Right lobe of liver (tissue), 6 donors: ENCODE measurements at regions not wholly inside any gene's neighbourhood (a gene's known extent, or its start where the extent isn't known, plus 50 kb on each side); places are given as distances from the start of the nearest gene placed in this dataset.

Experiments
- ATAC-seq, 4 donors: fragments of 200-7000 bp; cut with Tn5 transposase; one replicate each; pipeline ENCODE4 v1.9.1; 2020; ENCODE audit warnings: mild to moderate bottlenecking in 4 of 4, moderate library complexity in 4 of 4
- DNase-seq, 3 donors: peaks; one replicate each; pipeline ENCODE4 v3.0.0-alpha.2; 2020
- H3K27ac ChIP-seq, 3 donors: fragments of 200-600 bp; one replicate each; pipeline ENCODE4 v1.8.0; 2022
- H3K27me3 ChIP-seq, 2 donors: fragments of 200-600 bp; one replicate each; pipeline ENCODE4 v1.8.0; 2022
- H3K36me3 ChIP-seq, 4 donors: fragments of 200-600 bp; sonication (generic) in 1 of 4; one replicate each; pipeline versions ENCODE4 v1.5.1 to v1.8.0; 2017 to 2022; ENCODE audit warnings: control low read depth in 1 of 4
- H3K4me1 ChIP-seq, 4 donors: fragments of 200-600 bp; sonication (generic) in 1 of 4; one replicate each; pipeline versions ENCODE4 v1.5.1 to v1.8.0; 2017 to 2022; ENCODE audit warnings: control low read depth in 1 of 4
- H3K4me3 ChIP-seq, 3 donors: fragments of 200-600 bp; one replicate each; pipeline ENCODE4 v1.8.0; 2022
- H3K9me3 ChIP-seq, 4 donors: fragments of 200-600 bp; sonication (generic) in 1 of 4; one replicate each; pipeline versions ENCODE4 v1.5.1 to v1.8.0; 2017 to 2022; ENCODE audit warnings: control low read depth in 1 of 4
- POLR2A ChIP-seq: fragments of 450-650 bp; IDR thresholded peaks from one replicate; pipeline ENCODE4 v1.6.1; 2017; ENCODE audit warnings: antibody characterized with exemption, mild to moderate bottlenecking
- WGBS: methylation state at CpG from one replicate; pipeline ENCODE4 v1.1.6; 2018; ENCODE audit warnings: low coverage, low lambda C conversion rate; ENCODE audit not compliant: insufficient coverage; ENCODE audit errors: missing lambda C conversion rate; 5-methylcytosine and 5-hydroxymethylcytosine counted together
- intact Hi-C, 2 donors: fragments of 100-400 bp; cut with DNase I; formaldehyde crosslinking; loops; one replicate each; pipeline versions ENCODE4 v1.11.2 to v1.14.1; 2022
- TF ChIP-seq, protein P1 (sequence below), 4 donors: fragments of 200-600 bp in 3 of 4; fragments of 450-650 bp in 1 of 4; IDR thresholded peaks; one replicate each; pipeline versions ENCODE4 v1.5.1 to v1.8.0; 2016 to 2022; ENCODE audit warnings: antibody characterized with exemption in 4 of 4, mild to moderate bottlenecking in 2 of 4
- donor health status: DM: no; HTN: yes; CAD: no.
- donor health status: DM: no; HTN: no; CAD: no.
- donor health status: DM: no; HTN: no; CAD: no.
- donor health status: DM: no; HTN: yes; CAD: no.
- donor health status: DM: no; HTN: yes; CAD: no.

DNA sequence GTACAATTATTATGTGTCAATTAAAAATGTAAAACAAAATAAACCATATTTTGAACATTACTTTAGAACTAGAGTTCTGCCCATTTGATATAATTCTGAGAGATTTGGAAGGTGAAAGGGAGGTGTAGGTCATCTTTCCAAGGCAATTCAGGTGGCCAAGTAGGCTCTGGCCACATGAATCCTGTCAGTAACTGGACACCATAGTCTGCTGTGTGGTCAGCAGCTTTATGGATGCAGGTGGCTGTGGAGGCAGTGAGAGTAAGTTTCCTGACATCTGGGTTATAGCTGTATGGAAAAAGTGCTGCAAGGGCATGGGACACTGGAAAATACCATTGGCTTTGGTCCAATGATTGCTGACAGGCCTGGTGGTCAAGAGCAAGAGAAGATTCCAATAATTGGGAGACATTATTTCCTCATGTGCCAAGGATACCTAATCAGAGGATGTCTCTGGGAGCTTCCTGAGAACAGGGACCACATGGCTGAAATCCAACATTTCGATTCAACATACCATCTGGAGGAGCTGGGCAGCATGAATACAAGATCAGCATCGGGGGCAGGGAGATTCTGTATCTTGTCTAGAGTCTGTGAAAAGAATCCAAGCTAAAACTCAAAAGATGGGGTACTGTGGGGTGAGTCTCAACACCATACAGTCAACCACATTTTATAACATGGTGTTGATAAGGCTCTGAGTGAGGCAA is 523.1 kb downstream of the MID1IP1 start:
- TF ChIP-seq POLR2A, result no peak
- TF ChIP-seq, protein P1, sequence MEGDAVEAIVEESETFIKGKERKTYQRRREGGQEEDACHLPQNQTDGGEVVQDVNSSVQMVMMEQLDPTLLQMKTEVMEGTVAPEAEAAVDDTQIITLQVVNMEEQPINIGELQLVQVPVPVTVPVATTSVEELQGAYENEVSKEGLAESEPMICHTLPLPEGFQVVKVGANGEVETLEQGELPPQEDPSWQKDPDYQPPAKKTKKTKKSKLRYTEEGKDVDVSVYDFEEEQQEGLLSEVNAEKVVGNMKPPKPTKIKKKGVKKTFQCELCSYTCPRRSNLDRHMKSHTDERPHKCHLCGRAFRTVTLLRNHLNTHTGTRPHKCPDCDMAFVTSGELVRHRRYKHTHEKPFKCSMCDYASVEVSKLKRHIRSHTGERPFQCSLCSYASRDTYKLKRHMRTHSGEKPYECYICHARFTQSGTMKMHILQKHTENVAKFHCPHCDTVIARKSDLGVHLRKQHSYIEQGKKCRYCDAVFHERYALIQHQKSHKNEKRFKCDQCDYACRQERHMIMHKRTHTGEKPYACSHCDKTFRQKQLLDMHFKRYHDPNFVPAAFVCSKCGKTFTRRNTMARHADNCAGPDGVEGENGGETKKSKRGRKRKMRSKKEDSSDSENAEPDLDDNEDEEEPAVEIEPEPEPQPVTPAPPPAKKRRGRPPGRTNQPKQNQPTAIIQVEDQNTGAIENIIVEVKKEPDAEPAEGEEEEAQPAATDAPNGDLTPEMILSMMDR (IDR thresholded peaks at IDR 0.05), result no peak
- Histone ChIP-seq H3K4me1 (no peaks in the 10 kb centered on the region), H3K4me3 (no peak overlapping the region), H3K36me3 (no peaks in the 10 kb centered on the region), H3K9me3 (no peaks in the 10 kb centered on the region), H3K27me3 (no peaks in the 10 kb centered on the region), H3K27ac (no peak overlapping the region)
- no peak for DNase-seq
- ATAC-seq, result no peak
- intact Hi-C loops, result no loop called here
- 72% methylated on average over 2 of the region's 2 CpGs for WGBS

DNA sequence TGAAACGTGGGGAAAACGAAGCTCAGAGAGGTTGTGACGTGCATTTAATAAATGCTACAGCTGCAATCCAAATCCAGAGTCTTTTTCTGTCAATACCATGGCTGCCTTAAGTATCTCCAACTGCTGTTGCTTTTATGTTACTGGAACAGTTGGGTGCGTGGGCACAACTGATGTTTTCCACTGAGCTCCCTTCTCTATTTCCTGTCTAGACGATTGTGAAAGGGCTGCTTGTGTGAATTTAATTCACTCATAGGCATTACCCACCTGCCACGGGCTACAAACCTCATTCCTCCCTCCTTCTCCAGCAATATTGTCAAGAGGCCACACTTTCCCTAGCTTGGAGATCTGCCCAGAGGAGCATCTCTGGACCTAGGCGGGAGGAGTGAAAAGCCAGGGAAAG is 526.0 kb downstream of the MID1IP1 start:
- no peak overlapping the region for H3K4me3 ChIP-seq
- H3K4me1 ChIP-seq, result no peaks in the 10 kb centered on the region
- no peak for ATAC-seq
- TF ChIP-seq, protein P1 (IDR thresholded peaks at IDR 0.05), result no peak
- no peak for TF ChIP-seq POLR2A
- H3K9me3 ChIP-seq, result no peaks in the 10 kb centered on the region
- intact Hi-C loops, result no loop called here
- DNase-seq, result no peak
- H3K27me3 ChIP-seq, result no peaks in the 10 kb centered on the region
- no peaks in the 10 kb centered on the region for H3K36me3 ChIP-seq
- WGBS, result 56% methylated on average over 6 of the region's 7 CpGs
- no peak overlapping the region for H3K27ac ChIP-seq

DNA sequence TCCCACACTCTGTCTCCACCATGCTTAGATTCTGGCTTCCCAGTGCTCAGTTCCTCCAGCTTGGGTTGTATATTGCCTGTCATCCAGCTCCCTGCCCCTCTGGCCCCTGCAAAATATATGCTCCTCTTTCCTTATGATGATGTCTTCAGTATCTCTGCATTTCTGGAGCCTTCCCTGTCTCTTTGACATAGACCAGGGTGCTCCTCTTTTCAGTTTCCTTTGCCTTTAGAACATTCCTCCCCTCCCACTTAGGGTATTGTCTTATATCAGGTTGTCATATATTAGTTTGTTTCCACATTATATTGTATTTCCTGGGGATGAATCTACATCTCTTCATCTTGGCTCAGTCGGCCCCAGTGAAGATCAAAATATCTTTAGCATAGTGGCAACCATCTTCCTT is 526.4 kb downstream of the MID1IP1 start:
- DNase-seq (no peak), ATAC-seq (no peak)
- no peaks in the 10 kb centered on the region for H3K4me1 ChIP-seq
- no peaks in the 10 kb centered on the region for H3K9me3 ChIP-seq
- no peaks in the 10 kb centered on the region for H3K27me3 ChIP-seq
- no peak overlapping the region for H3K27ac ChIP-seq
- no peak overlapping the region for H3K4me3 ChIP-seq
- 56% methylated on average over 1 of the region's 1 CpG for WGBS
- H3K36me3 ChIP-seq, result no peaks in the 10 kb centered on the region
- TF ChIP-seq POLR2A, result no peak
- TF ChIP-seq, protein P1 (IDR thresholded peaks at IDR 0.05), result no peak
- intact Hi-C loops, result no loop called here

DNA sequence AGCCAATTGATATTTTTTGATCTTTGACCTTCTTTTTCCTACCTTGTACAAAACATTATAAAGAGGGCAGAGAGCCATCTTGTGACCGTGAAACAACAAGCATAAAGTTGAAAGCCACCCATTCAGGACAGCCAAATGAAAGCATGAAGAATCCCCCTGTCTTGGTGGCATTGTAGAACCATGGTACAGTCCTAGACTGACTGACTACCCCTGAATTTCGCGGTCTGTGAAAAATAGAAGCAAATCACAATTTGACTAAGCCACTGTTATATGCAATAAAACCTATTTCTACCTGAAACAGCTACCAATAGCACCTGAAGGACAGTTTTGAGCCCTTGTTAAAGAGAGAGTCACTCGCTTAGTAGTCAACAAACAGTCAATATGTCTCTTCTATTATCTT is 527.4 kb downstream of the MID1IP1 start:
- ATAC-seq, result no peak

More for the DNA sequence above, 527.4 kb downstream of the MID1IP1 start:
- Histone ChIP-seq H3K27me3 (no peaks in the 10 kb centered on the region), H3K4me3 (no peak overlapping the region), H3K36me3 (no peaks in the 10 kb centered on the region), H3K4me1 (no peaks in the 10 kb centered on the region), H3K27ac (no peak overlapping the region), H3K9me3 (no peaks in the 10 kb centered on the region)
- DNase-seq, result no peak
- no peak for TF ChIP-seq POLR2A
- TF ChIP-seq, protein P1 (IDR thresholded peaks at IDR 0.05), result no peak
- intact Hi-C loops, result no loop called here
- WGBS, result 75% methylated on average over 4 of the region's 4 CpGs
